Adrenal gland (tissue), 5 donors: ENCODE measurements at regions not wholly inside any gene's neighbourhood (a gene's known extent, or its start where the extent isn't known, plus 50 kb on each side); places are given as distances from the start of the nearest gene placed in this dataset.

Experiments
- CTCF ChIP-seq, 6 experiments: fragments of 450-650 bp in 4 of 6; fragments of 200-600 bp in 2 of 6; sonication (generic) in 1 of 6; IDR thresholded peaks; 1 replicate in 5 of 6; 2 replicates in 1 of 6; pipeline versions ENCODE4 v1.5.1 to v1.8.0; 2016 to 2021; ENCODE audit warnings: antibody characterized with exemption in 6 of 6, mild to moderate bottlenecking in 2 of 6, moderate library complexity in 1 of 6
- POLR2A ChIP-seq, 2 donors: fragments of 450-650 bp; IDR thresholded peaks; one replicate each; pipeline ENCODE4 v1.6.1; 2017; ENCODE audit warnings: antibody characterized with exemption in 2 of 2, mild to moderate bottlenecking in 2 of 2, moderate library complexity in 1 of 2
- donor health status: DM: no; HTN: no; CAD: no.

DNA sequence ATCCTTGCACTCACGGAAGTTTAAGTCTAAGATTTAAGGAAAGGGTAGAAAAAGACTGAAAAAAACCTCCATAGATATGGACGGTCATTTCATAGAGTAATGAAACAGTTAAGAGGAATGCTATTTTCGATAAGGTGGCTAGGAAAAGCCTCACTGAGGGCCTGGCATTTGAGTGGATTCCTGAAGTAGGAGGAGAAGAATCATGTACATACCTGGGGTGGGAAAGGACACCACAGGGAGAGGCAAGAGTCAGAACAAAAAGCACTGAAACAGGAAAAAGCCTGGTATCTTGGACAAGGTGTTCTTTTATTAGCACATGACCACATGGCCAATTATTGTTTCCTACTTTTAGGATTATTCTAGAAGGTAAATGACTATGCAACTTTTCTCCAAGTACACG, 547.2 kb upstream of the DIPK2B start:
- no peak for TF ChIP-seq CTCF (IDR thresholded peaks at IDR 0.05)
- TF ChIP-seq POLR2A (IDR thresholded peaks at IDR 0.05): no peak
